PC-9 (cell line): ENCODE measurements at regions not wholly inside any gene's neighbourhood (a gene's known extent, or its start where the extent isn't known, plus 50 kb on each side); places are given as distances from the start of the nearest gene placed in this dataset.

Experiments
- EZH2 ChIP-seq: fragments of 200-600 bp; sonication (generic); IDR thresholded peaks from 2 replicates; pipeline ENCODE4 v1.8.0; 2017; ENCODE audit warnings: antibody characterized with exemption, low read depth
- TF ChIP-seq, protein P1 (sequence below): fragments of 200-600 bp; sonication (generic); conservative IDR thresholded peaks from 2 replicates; pipeline ENCODE4 v1.6.1; 2017; ENCODE audit warnings: mixed run types, antibody characterized with exemption, mild to moderate bottlenecking, moderate library complexity

DNA sequence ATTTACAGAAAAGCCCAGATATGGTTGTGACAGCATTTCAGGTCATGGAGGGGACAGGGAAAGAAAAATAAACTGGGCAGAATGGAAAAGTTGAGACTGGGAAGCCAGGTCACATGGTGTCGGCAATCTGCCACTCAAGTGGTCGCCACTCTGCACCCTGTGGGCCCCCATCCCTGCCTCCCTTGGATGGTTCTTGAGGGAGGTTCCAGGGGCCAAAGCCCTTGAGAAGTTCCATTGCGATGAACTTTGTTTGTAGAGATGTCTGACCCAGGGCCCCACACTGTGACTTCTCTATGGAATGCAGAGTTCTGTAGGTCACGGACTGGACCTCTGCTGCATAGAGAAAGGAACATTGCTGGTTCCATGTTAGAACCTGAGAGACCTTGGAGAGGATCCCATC lies 105.7 kb upstream of the SLC14A2 start:
- TF ChIP-seq, protein P1, sequence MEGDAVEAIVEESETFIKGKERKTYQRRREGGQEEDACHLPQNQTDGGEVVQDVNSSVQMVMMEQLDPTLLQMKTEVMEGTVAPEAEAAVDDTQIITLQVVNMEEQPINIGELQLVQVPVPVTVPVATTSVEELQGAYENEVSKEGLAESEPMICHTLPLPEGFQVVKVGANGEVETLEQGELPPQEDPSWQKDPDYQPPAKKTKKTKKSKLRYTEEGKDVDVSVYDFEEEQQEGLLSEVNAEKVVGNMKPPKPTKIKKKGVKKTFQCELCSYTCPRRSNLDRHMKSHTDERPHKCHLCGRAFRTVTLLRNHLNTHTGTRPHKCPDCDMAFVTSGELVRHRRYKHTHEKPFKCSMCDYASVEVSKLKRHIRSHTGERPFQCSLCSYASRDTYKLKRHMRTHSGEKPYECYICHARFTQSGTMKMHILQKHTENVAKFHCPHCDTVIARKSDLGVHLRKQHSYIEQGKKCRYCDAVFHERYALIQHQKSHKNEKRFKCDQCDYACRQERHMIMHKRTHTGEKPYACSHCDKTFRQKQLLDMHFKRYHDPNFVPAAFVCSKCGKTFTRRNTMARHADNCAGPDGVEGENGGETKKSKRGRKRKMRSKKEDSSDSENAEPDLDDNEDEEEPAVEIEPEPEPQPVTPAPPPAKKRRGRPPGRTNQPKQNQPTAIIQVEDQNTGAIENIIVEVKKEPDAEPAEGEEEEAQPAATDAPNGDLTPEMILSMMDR: no peak
- no peak for TF ChIP-seq EZH2
